PC-3 (cell line): ENCODE measurements at regions not wholly inside any gene's neighbourhood (a gene's known extent, or its start where the extent isn't known, plus 50 kb on each side); places are given as distances from the start of the nearest gene placed in this dataset.

ENCODE experiments used
- EZH2 ChIP-seq: fragments of 300-600 bp; sonication (generic); IDR thresholded peaks from one replicate; pipeline ENCODE4 v1.6.1; 2017; ENCODE audit warnings: antibody characterized with exemption, mild to moderate bottlenecking, low read length; ENCODE audit not compliant: unreplicated experiment
- TF ChIP-seq, protein P1 (sequence below): fragments of 300-600 bp; sonication (generic); conservative IDR thresholded peaks from 2 replicates; pipeline ENCODE4 v1.5.1; 2017; ENCODE audit warnings: antibody characterized with exemption, low read depth, mild to moderate bottlenecking, low read length

GRCh38 chr15:26115229-26115943, 252.3 kb upstream of the ATP10A start:
- TF ChIP-seq, protein P1, sequence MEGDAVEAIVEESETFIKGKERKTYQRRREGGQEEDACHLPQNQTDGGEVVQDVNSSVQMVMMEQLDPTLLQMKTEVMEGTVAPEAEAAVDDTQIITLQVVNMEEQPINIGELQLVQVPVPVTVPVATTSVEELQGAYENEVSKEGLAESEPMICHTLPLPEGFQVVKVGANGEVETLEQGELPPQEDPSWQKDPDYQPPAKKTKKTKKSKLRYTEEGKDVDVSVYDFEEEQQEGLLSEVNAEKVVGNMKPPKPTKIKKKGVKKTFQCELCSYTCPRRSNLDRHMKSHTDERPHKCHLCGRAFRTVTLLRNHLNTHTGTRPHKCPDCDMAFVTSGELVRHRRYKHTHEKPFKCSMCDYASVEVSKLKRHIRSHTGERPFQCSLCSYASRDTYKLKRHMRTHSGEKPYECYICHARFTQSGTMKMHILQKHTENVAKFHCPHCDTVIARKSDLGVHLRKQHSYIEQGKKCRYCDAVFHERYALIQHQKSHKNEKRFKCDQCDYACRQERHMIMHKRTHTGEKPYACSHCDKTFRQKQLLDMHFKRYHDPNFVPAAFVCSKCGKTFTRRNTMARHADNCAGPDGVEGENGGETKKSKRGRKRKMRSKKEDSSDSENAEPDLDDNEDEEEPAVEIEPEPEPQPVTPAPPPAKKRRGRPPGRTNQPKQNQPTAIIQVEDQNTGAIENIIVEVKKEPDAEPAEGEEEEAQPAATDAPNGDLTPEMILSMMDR, result no peak
- no peak for TF ChIP-seq EZH2
